T-helper 9 cell (primary cell): ENCODE measurements at regions not wholly inside any gene's neighbourhood (a gene's known extent, or its start where the extent isn't known, plus 50 kb on each side); places are given as distances from the start of the nearest gene placed in this dataset.

Experiments used
- DNase-seq: peaks from one replicate; pipeline ENCODE4 v3.0.0-alpha.2; 2020

GRCh38 chr16:6492742-6493141 is 839.9 kb upstream of the RBFOX1 start:
- no peak for DNase-seq

DNA sequence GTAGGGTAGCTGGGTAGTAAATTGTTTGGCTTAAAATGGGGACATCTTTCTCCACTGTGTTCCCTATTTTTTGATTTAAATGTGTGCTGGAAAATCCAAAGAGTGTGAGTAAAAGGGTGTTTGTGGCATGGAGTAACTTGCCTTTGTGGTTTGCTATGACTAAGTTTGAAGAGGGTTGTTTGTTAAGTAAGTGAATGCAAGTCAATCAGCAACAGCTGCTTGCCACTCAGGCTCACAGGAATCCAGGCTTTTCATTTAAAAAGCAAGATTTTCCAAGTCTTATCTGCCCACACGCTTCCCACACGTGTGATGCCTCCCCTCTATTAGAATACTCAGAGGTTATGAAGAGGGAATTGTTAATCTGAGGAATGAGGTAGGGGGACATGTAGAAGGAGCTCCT is 847.7 kb upstream of the RBFOX1 start:
- DNase-seq = no peak

- no peak for DNase-seq
Observed at GRCh38 chr16:6484081-6484480, 848.6 kb upstream of the RBFOX1 start.

DNA sequence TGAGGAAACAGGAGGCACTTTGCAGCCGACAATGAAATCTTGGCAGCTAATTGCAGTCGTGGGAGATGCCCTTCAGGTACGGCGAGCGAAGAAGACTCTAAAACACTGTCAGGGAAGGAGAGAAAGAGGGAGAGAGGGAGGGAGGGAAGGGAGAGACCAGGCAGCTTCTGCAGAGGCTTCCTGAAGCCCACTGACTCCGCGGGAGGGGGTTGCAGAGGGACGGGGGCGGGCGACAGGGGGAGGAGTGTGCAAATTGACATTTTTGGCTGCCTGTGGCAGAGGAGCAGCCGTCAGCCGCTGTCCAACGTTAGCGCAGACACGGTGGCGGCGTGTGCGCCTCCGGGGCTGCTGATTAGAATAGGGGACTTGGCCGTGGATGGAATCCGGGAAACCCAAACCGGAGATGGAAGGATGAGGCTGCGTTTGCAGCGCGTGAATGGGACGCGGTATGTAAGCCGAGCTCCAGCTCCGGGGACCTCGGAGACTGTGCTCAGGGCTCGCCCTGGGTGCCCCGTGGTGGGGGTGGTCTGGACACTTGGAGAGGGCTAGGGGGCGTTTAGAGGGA is 849.1 kb upstream of the RBFOX1 start:
- no peak for DNase-seq

GRCh38 chr16:6482696-6483468 is 849.8 kb upstream of the RBFOX1 start:
- no peak for DNase-seq

GRCh38 chr16:6481894-6482293 is 850.8 kb upstream of the RBFOX1 start:
- no peak for DNase-seq

DNA sequence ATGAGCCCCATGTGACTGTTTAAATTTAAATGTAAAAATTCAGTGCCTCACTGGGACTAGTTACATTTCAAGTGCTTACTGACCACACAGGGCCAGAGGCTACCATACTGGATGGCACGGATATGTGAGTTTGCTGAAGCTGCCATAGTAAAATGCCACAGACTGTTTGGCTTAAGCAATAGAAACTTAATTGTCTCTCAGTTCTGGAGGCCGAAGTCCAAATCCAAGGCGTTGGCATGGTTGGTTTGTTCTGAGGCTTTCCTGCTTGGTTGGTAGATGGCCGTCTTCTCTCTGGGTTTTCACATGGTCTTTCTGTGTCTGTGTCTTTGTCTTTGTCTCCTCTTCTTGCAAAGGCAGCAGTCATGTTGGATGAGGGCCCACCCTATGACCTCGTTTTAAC is 878.9 kb upstream of the RBFOX1 start:
- DNase-seq = no peak

GRCh38 chr16:6447021-6447790 is 885.4 kb upstream of the RBFOX1 start:
- DNase-seq = no peak

DNA sequence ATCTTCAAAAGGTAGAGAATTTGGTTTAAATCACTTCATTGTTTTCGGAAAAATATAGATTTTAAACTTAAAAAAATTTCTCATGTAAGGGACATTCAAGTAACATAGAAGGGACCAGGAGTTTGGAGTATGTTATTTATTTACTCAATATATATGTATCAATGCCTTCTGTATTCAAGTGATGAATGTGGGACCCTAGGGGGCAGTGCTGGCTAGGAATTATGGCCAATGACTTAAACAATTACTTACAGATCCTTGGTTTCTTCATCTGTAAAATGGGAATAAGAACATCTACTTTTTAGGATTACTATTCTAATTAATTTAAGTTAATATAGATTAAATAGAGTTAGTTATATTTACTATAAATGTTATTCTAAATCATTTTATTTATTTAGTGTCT is 886.3 kb upstream of the RBFOX1 start:
- DNase-seq = no peak

DNA sequence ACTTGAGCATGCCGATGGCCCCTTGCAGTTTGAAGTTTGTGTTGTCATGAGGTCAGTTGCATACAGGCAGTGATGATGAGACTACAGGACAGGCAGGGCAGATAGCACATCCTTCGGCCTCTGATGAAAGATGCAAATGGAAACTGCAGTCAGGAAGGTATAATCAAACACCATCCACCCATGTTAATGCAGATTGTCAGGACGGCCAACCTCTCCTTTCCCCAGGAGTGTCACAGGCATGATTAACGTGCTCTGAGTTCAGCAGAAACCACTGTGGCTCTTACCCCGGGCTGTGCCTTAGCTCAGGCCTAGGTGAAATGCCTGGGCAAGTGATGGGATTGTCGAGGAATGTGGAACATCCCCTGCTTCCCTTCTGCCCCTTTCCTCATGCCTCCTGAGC is 893.5 kb upstream of the RBFOX1 start:
- DNase-seq = no peak

GRCh38 chr16:6428861-6429260 is 903.8 kb upstream of the RBFOX1 start:
- DNase-seq = no peak

DNA sequence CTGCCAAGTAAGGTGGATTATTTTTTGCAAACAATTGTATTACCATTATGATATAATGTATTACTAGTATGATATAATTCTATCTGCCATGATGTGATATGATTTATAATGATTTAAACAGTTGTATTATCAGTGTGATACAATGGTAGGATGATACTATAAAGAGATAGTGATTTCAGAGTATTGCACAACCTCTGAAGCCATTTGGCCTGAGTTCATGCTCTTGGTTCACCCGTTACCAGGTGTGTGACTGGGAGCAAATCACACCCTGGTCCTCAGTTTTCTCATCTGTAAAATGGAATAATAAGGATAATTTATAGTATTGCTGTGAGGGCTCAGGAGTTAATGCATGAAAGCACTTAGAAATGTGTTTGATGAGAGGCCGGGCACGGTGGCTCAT is 905.0 kb upstream of the RBFOX1 start:
- DNase-seq = no peak

DNA sequence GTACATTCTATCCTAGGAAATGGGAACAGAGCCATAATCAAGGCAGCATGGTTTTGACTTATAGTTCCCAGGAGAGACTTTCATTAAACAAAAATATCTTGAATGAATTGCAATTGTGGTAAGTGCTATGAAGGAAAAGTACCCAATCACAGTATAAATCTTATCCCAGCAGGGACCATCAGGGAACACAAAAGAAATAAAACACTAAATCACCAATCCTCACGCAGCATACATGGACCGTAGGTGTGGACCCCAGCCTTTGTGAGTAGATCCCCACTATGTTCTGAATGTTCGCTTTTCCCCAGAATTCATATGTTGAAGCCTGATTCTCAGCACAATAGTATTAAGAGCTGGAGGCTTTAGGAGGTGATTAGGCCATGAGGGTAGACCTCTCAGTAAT is 925.0 kb upstream of the RBFOX1 start:
- no peak for DNase-seq

DNA sequence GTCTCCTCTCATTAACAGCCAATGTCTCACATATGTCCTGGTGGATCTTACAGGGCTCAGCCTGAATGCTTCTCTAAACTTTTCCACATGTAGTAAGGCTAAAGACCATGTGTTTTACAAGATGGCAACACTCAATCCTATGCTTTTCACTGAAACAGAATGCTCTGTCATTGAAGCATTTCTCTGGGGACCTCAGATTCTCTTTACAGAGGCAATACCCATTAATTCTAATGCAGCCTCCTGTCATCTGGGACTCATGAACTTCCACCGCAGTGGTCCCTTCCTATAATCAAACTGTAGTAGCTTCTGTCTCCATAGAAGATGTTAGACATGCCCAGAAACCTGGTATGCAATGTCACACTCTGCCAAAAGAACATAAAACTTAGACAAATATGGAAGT is 926.6 kb upstream of the RBFOX1 start:
- no peak for DNase-seq

DNA sequence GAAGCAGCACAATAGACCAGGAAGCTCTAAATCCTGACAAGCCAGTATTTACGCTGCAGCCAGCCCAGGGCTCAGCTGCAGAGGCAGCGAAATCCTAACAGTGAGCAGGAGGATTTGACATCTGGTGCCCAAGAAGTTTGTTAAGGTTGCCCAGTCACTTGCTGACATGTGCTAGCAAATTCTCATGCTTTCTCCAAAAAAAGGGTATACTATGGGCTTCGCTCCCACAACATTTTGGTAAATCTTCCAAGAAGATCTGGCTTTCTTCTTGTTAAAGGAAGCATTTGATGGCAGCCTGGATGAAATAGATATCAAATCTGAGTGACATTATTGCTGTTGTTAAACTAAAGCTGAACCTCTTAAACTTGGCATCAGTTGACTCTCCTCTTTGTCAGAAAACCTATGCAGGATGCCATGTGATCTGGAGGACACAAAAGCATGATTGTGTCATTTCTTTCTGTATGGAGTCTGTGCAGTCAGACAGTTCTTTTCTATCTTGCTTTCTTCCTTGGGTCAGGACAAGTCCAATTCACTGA is 949.7 kb upstream of the RBFOX1 start:
- DNase-seq = no peak

DNA sequence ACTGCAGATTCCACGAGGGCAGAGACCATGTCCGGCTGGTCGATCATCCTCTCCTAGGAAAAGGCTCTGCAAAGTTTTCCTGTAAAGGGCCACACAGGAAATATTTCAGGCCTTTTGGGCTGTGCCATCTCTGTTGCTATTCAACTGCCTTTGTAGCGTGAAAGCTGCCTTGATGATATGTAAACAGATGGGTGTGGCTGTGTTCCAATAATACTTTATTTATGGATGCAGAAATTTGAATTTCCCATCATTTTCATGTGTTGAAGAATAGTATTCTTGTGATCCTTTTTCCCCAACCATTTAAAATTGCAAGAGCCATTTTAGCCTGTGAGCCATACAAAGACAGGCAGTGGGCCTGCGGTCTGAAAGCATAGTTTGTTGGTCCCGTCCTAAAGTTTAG is 950.7 kb upstream of the RBFOX1 start:
- no peak for DNase-seq

DNA sequence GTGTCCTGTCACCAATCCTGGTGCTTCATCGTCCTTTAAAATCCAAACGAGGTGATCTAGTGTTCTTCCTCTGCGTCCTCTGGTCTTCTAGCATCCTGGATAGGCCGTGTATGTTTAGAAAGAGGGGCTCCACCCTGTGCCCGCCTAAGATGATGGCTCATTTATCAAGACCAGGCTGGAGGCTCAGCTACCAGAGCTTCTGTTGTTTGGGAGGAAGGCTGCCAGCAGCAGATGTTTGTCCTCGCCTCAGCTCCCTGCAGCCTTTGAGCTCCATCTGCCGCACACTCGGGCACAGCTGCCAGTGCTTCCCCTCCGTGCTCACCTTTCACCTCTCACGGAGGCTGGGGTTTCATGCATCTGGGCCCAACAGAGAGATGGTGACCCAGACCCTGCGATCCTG is 954.7 kb upstream of the RBFOX1 start:
- no peak for DNase-seq

DNA sequence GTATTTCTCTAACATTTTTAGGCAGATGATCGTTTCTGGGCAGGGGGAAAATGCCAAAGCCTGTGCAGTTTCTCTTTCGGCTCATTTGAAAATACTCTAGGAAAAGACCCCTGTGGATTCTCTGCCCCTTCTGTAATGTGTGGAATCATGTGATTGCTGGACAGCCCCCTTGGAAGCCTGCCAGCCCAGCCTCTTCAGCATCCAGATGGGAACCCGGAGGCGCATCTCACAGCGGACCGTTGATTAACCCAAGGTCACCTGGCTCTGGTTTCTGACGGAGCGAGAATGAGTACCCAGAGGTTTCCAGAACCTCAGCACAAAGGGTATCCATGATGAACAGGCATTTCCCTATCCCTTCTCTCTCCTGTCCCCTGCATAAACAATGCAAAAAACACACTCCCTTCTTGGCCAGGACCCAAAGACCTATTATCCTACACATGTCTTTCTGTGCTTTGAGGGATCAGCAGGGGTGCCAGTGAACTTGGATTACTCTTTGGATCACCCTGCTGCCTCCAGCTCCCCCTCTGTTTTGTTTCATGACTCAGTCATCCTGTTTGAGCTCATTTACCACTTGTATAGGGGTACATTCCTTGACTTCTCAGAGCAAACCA is 957.1 kb upstream of the RBFOX1 start:
- no peak for DNase-seq

DNA sequence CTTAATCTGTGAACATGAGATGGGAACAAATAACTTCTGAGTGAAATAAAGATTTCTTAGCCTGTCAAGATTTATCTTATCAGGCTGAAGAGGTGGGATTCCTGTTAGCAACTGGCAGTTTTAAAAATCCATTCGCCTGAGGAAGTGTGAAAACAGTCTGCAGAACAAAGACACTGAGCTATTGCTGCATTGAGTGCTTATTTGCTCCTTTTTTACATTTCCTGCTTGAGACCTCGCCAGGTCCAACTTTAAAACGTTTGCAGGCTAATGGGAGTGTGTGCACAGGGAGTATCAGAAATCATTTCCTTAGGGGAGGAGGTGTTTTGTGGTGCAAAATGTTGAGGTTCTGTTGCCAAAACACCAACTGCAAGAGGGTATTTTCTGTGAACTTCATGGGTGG is 957.8 kb upstream of the RBFOX1 start:
- no peak for DNase-seq

GRCh38 chr16:6364846-6365245 is 967.8 kb upstream of the RBFOX1 start:
- DNase-seq = no peak

DNA sequence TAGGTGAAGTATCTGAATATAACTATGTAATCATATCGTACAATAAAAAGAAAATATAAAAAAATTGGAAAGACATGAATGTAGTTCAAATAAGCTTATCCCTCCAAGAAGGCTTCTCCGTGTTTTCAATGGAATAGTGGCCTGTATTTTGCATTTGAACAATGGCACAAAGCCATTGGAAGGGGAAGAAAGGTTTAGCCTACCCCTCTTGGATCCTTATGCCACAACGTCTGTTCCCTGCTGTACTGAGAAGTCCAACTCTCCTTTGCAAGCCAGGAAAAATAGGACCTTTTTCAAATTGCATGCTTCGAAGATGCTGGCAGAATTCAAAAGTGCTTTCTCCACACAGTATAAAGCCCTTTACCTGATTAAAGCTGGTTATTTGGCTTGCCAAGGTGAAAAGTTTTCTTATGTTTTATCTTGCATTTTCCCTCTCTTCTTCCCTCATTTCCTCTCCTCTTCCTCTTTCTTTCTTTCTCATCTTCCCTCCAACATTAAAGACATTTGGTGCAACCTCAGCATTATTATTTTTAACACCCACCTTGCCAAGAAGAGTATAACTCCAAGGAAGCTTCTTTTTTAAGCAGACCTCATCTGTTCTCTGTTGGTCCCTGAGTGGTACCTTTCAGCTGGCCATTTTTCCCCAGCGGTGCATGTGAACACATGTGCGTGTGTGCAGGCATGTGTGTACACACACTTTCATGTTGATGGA is 968.6 kb upstream of the RBFOX1 start:
- DNase-seq = no peak

- no peak for DNase-seq
Observed at GRCh38 chr16:6363396-6363795, 969.2 kb upstream of the RBFOX1 start.

GRCh38 chr16:6362321-6362720 is 970.3 kb upstream of the RBFOX1 start:
- no peak for DNase-seq
